ENCODE measurements at regions not wholly inside any gene's neighbourhood (a gene's known extent, or its start where the extent isn't known, plus 50 kb on each side); places are given as distances from the start of the nearest gene placed in this dataset.

DNA sequence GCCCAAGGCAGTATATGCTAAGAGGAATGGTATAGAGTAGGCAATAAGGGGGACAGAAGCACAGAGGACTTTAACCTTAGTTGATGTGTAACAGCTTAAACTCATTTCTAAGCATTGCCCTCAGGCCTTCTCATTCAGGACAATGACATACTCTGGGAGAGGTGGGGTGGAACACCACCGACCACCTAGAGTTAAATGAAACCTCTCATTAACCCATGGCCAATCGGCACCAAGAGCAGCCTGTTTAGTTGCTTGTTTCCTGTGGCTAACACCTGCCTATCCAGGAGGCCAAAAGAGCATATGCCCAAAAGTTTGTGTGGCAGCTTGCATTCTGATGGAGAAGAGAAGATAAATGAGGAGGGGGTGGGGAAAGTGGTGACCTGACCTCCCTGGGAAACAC lies 50.0 kb downstream of the PABIR2 start (continued):
- no peak for TF ChIP-seq PLRG1 (conservative IDR thresholded peaks at IDR 0.05)
- TF ChIP-seq KLF9 (CRISPR knock-in tag; IDR thresholded peaks at IDR 0.05; ENCODE audit: low read depth), result no peak
- TF ChIP-seq SATB2 (CRISPR knock-in tag; IDR thresholded peaks at IDR 0.05), result no peak
- no peak for TF ChIP-seq ZNF274 (CRISPR knock-in tag; IDR thresholded peaks at IDR 0.05)
- TF ChIP-seq ZNF543 (CRISPR knock-in tag; IDR thresholded peaks at IDR 0.05), result no peak
- TF ChIP-seq THAP7 (CRISPR knock-in tag; IDR thresholded peaks at IDR 0.05), result no peak
- TF ChIP-seq ZNF207 (IDR thresholded peaks at IDR 0.05; ENCODE audit: borderline replicate concordance), result no peak

- Histone ChIP-seq H3K27me3 (ENCODE audit: control insufficient read depth in 1 of 2, insufficient read depth in 2 of 2, low read length in 2 of 2) (no peaks in the 10 kb centered on the region), H3K9ac (ENCODE audit: insufficient read depth, low read depth, low read length) (no peak overlapping the region), H4K20me1 (ENCODE audit: insufficient read depth, low read length) (no peaks in the 10 kb centered on the region), H3K27ac (ENCODE audit: extremely low read length, insufficient read depth, low read length) (no peak overlapping the region), H3K4me2 (ENCODE audit: low read depth, low read length) (no peak overlapping the region), H3K4me1 (ENCODE audit: insufficient read depth, low read length) (0 out of 2 replicates have a peak, but pooled peaks cover 7% of the 10 kb centered on the region), H3K79me2 (ENCODE audit: insufficient read depth, low read length) (no peaks in the 10 kb centered on the region), H3K4me3 (replicated peaks in 1 of 3; ENCODE audit: insufficient read depth in 1 of 3, low read depth in 2 of 3, low read length in 3 of 3) (no peak overlapping the region), H3K36me3 (replicated peaks in 1 of 2; ENCODE audit: control insufficient read depth in 1 of 2, insufficient read depth in 2 of 2, low read length in 2 of 2) (no peaks in the 10 kb centered on the region), H2AFZ (ENCODE audit: low read length) (no peak overlapping the region), H3K9me3 (ENCODE audit: low read length) (no peaks in the 10 kb centered on the region)
- 94% methylated on average over 3 of the region's 3 CpGs for WGBS (ENCODE audit: low lambda C conversion rate)
- ChIA-PET CTCF (ENCODE audit: low intra/inter-chr PET ratio, low total read pairs) (no interaction called here), POLR2A (no interaction called here)
- no TSS peak for BruUV-seq (replicated peaks)
- TF ChIP-seq ZNF740 (CRISPR knock-in tag; IDR thresholded peaks at IDR 0.05) (no peak), NCOA1 (CRISPR knock-in tag; IDR thresholded peaks at IDR 0.05) (no peak), CC2D1A (CRISPR knock-in tag; IDR thresholded peaks at IDR 0.05) (no peak), FOXO1 (CRISPR knock-in tag; IDR thresholded peaks at IDR 0.05) (no peak), ZFP36 (IDR thresholded peaks at IDR 0.05; ENCODE audit: borderline replicate concordance, low read depth, low read length, partially characterized antibody) (no peak), REST (IDR thresholded peaks at IDR 0.05; ENCODE audit: borderline replicate concordance in 1 of 2, low read depth in 1 of 2, low read length in 2 of 2) (no peak), RXRB (CRISPR knock-in tag; IDR thresholded peaks at IDR 0.05; ENCODE audit: borderline replicate concordance) (no peak), RELA (CRISPR knock-in tag; IDR thresholded peaks at IDR 0.05) (no peak), KLF11 (CRISPR knock-in tag; IDR thresholded peaks at IDR 0.05) (no peak), TRIM24 (CRISPR knock-in tag; IDR thresholded peaks at IDR 0.05) (no peak), CREM (IDR thresholded peaks at IDR 0.05) (no peak), CREM (CRISPR knock-in tag; IDR thresholded peaks at IDR 0.05) (no peak), IRF2 (CRISPR knock-in tag; IDR thresholded peaks at IDR 0.05) (no peak)
- TF ChIP-seq, protein P1, sequence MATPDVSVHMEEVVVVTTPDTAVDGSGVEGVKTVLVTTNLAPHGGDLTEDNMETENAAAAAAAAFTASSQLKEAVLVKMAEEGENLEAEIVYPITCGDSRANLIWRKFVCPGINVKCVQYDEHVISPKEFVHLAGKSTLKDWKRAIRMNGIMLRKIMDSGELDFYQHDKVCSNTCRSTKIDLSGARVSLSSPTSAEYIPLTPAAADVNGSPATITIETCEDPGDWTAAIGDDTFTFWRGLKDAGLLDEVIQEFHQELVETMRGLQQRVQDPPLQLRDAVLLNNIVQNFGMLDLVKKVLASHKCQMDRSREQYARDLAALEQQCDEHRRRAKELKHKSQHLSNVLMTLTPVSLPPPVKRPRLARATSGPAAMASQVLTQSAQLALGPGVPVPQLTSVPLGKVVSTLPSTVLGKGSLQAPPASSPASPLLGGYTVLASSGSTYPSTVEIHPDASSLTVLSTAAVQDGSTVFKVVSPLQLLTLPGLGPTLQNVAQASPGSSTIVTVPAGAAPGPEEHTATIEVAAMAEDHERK (CRISPR knock-in tag; IDR thresholded peaks at IDR 0.05; ENCODE audit: low read depth), result no peak
- no peak for DNase-seq (ENCODE audit: low spot score)
- ATAC-seq, result no peak
- intact Hi-C loops (cut with micrococcal nuclease; ENCODE audit: unreplicated experiment), result no loop called here
- no peak for FAIRE-seq
- in situ Hi-C loops (cut with HindIII; ENCODE audit: extremely low pct_ligation_motif_present, low pct_unique_long_range_greater_than_20kb), result no loop called here
These were observed 50.6 kb downstream of the PABIR2 start for GRCh38 chrX:134746410-134746785.
